ENCODE measurements at regions not wholly inside any gene's neighbourhood (a gene's known extent, or its start where the extent isn't known, plus 50 kb on each side); places are given as distances from the start of the nearest gene placed in this dataset.

- TF ChIP-seq, protein P1, sequence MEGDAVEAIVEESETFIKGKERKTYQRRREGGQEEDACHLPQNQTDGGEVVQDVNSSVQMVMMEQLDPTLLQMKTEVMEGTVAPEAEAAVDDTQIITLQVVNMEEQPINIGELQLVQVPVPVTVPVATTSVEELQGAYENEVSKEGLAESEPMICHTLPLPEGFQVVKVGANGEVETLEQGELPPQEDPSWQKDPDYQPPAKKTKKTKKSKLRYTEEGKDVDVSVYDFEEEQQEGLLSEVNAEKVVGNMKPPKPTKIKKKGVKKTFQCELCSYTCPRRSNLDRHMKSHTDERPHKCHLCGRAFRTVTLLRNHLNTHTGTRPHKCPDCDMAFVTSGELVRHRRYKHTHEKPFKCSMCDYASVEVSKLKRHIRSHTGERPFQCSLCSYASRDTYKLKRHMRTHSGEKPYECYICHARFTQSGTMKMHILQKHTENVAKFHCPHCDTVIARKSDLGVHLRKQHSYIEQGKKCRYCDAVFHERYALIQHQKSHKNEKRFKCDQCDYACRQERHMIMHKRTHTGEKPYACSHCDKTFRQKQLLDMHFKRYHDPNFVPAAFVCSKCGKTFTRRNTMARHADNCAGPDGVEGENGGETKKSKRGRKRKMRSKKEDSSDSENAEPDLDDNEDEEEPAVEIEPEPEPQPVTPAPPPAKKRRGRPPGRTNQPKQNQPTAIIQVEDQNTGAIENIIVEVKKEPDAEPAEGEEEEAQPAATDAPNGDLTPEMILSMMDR (IDR thresholded peaks at IDR 0.05): no peak
- TF ChIP-seq POLR2A (IDR thresholded peaks at IDR 0.05; ENCODE audit: low read depth): no peak
Measured at GRCh38 chr13:74298923-74299322, 164.7 kb upstream of the KLF12 start.
